Suppressor macrophage treated with lipopolysaccharide for 4 hours (primary cell): ENCODE measurements at regions not wholly inside any gene's neighbourhood (a gene's known extent, or its start where the extent isn't known, plus 50 kb on each side); places are given as distances from the start of the nearest gene placed in this dataset.
"Not testable (repeated sequence)": the region's sequence is repeated elsewhere in the genome, so short reads cannot be mapped to it uniquely, and the experiment has no call there.

ENCODE experiments used
- DNase-seq: peaks from one replicate; pipeline ENCODE4 v3.0.0-alpha.2; 2020

GRCh38 chrX:67213686-67214085 is 330.1 kb upstream of the AR start:
- not testable (repeated sequence) for DNase-seq

- peak; percentile 37 for DNase-seq
Measured at GRCh38 chrX:67207912-67208311, 335.9 kb upstream of the AR start.

- DNase-seq, result no peak
Measured at GRCh38 chrX:67159437-67159836, 384.4 kb upstream of the AR start.

- DNase-seq, result no peak
Measured at GRCh38 chrX:67114635-67115034, 429.2 kb upstream of the AR start.

- DNase-seq, result no peak
Measured at GRCh38 chrX:67105758-67106116, 438.1 kb upstream of the AR start.

GRCh38 chrX:67104982-67105757 is 438.7 kb upstream of the AR start:
- DNase-seq, result no peak

- no peak for DNase-seq
Measured at GRCh38 chrX:67100031-67100884, 443.6 kb upstream of the AR start.

- DNase-seq, result no peak
Measured at GRCh38 chrX:67094061-67094460, 449.8 kb upstream of the AR start.

GRCh38 chrX:67050760-67051159 is 411.9 kb upstream of the EDA2R start:
- no peak for DNase-seq

GRCh38 chrX:67044866-67045265 is 406.0 kb upstream of the EDA2R start:
- DNase-seq, result no peak

- DNase-seq, result no peak
Measured at GRCh38 chrX:67044029-67044653, 405.3 kb upstream of the EDA2R start.

GRCh38 chrX:67004451-67004850 is 365.6 kb upstream of the EDA2R start:
- no peak for DNase-seq

GRCh38 chrX:66994729-66995128 is 355.9 kb upstream of the EDA2R start:
- DNase-seq, result no peak

- not testable (repeated sequence) for DNase-seq
Measured at GRCh38 chrX:66992077-66992476, 353.2 kb upstream of the EDA2R start.

- DNase-seq, result no peak
Measured at GRCh38 chrX:66988331-66988730, 349.5 kb upstream of the EDA2R start.

- no peak for DNase-seq
Measured at GRCh38 chrX:66961665-66962064, 322.8 kb upstream of the EDA2R start.

- DNase-seq, result no peak
Measured at GRCh38 chrX:66931713-66932112, 292.8 kb upstream of the EDA2R start.

GRCh38 chrX:66930516-66930915 is 291.6 kb upstream of the EDA2R start:
- not testable (repeated sequence) for DNase-seq

GRCh38 chrX:66920296-66920695 is 281.4 kb upstream of the EDA2R start:
- no peak for DNase-seq

GRCh38 chrX:66919280-66919832 is 280.5 kb upstream of the EDA2R start:
- DNase-seq, result no peak

- DNase-seq, result no peak
Measured at GRCh38 chrX:66918511-66918910, 279.6 kb upstream of the EDA2R start.

GRCh38 chrX:66915893-66916292 is 277.0 kb upstream of the EDA2R start:
- no peak for DNase-seq

- DNase-seq, result peak; percentile 5
Measured at GRCh38 chrX:66914080-66914479, 275.2 kb upstream of the EDA2R start.
